GM19351 (cell line): ENCODE measurements at regions not wholly inside any gene's neighbourhood (a gene's known extent, or its start where the extent isn't known, plus 50 kb on each side); places are given as distances from the start of the nearest gene placed in this dataset.
A peak's percentile ranks its signal among the peaks of the same experiment; 100 is the strongest.
"Not testable (repeated sequence)": the region's sequence is repeated elsewhere in the genome, so short reads cannot be mapped to it uniquely, and the experiment has no call there.

ENCODE experiments used
- ATAC-seq: cut with Tn5 transposase; IDR thresholded peaks from one replicate; pipeline ENCODE4 v1.9.1; 2021; ENCODE audit warnings: mild to moderate bottlenecking, moderate library complexity; ENCODE audit not compliant: unreplicated experiment

DNA sequence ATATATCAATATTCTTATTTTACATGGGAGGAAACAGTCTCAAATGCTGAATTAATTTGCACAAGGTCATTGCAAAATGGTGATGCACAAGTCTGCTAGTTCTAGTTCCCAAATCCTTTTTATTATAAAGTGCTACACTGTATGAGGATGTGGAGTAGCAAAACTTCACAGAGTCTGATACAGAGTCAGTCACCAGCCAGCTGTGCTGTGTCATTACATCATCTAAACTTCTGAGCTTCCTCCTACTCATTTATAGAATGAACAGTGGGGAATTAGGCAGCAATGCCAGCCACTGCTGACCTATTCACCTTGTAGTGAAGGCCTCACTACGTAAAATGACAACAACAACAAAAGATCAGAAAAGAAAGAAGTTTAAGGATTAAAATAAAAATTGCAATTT, 357.8 kb downstream of the TMEM167A start:
- ATAC-seq = peak; percentile 84

DNA sequence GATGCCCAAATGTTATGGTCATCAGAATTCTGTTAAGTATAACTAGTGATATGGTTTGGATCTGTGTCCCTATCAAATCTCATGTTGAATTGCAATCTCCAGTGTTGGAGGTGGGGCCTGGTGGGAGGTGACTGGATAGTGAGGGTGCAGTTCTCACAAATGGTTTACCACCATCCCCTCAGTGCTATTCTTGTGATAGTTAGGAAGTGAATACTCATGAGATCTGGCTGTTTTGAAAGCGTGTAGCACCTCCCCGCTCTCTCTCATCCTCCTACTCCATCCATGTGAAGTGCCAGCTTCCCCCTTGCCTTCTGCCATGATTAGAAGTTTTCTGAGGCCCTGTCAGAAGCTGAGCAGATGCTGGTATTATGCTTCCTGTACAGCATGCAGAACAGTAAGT, 359.5 kb downstream of the TMEM167A start:
- no peak for ATAC-seq

DNA sequence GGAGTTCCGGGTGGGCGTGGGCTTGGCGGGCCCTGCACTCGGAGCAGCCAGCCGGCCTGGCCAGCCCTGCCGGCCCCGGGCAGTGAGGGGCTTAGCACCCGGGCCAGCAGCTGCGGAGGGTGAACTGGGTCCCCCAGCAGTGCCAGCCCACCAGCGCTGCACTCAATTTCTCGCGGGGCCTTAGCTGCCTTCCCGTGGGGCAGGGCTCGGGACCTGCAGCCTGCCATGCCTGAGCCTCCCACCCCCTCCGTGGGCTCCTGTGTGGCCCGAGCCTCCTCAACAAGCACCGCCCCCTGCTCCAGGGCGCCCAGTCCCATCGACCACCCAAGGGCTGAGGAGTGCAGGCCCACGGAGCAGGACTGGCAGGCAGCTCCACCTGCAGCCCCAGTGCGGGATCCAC, 362.5 kb downstream of the TMEM167A start:
- not testable (repeated sequence) for ATAC-seq

DNA sequence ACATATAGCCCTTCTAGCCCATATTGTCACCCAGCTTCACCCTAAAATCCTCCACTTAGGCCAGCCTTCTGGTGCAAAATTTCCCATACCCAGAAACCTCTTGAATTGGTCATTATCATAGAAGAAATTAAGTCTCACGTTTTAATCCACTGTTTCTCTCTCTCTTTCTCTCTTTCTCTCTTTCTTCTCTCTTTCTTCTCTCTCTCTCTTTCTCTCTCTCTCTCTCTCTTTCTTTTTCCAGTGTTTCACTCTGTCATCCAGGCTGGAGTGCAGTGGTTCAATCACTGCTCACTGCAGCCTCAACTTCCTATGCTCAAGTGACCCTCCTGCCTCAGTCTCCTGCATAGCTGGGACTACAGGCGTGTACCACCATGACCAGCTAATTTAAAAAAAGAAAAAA, 363.4 kb downstream of the TMEM167A start:
- ATAC-seq = no peak

DNA sequence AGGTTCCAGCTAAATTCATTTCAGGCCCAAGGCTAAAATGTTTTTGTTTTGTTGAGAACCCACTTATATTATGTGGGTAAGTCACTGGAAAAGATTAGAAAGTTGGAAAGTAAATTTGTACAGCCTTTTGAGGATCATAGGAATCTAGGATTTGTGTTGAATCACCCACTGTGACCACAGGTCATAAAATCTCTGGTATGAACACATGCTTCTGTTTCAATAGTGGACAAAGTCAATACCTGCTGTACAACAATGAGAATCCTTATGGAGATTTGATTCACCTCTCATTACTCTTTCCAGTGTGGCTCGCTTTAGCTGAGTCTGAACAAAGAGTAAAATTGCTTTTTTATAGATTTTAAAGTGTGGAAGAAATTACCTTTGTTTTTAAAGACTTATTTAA, 369.5 kb downstream of the TMEM167A start:
- ATAC-seq = no peak

DNA sequence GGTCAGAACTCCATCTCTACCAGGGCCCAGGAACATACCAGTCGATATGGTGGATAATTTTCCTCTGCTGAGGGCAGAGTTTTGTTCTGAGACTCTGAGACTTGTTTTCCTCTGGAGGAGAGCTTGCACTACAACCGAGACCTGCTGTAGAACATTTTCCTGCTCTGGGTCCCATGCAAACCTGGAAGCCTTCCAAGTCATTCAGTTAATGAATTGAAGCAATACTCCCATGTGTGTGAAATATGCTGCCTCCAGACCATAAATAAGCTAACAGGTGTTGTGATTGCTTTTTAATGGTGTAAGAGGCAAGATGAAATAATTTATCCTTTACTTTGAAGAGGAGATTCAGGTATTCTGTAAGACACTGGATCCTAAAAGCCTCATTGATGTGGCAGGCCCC, 372.8 kb downstream of the TMEM167A start:
- ATAC-seq = no peak

DNA sequence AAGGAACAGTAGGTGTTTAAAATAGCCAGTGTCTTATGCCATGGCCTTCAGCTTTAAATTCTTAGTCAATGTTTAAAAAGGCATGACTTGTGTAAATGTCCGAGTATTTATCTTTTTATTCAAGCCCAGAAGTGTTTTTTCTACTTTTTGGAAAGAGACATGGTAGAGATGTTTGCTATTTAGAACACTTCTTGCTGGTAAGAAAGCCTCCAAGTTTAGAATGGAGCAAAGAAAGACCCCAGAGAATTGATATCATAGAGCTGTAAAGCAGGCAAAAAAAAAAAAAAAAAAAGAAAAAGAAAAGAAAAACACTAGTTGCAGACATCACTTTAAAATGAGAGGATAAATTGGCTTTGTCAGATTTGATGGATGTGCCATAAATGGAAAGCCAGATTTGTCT, 375.1 kb downstream of the TMEM167A start:
- ATAC-seq = no peak

DNA sequence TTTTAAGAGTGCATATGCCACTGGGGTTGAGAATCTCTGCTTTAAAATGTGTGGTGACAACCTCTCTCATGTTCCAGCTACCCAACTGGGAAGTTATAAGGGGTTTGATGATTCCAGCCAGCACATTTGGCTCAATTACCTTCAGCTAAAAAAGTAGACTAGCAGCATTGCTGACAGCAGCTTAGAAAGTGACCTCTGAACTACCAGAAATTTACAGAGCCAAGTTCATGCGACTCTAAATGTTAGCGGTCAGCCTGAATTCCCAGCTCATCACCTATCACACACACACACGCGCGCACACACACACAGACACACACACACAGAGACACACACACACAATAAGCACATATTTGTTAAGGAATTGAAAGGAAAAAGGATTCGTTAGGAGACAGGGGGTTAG, 377.5 kb downstream of the TMEM167A start:
- no peak for ATAC-seq

DNA sequence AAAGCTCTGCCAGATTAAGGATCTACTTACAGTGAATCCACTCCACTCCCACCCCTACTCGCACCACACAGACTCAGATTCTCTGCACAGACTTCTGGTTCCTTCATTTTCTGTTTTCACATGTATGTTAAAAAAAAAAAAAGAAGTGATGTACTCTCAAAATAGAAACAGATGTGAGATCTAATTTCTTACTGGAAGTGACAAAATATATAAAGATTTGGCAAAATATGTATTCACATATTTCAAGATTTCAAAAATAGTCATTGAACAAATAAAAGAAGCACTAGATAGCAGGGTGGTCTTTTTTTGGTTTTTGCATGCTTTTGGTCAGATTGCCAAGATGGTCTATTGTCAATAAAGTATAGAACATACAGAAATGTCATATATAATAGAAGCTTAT, 379.2 kb downstream of the TMEM167A start:
- ATAC-seq = no peak

DNA sequence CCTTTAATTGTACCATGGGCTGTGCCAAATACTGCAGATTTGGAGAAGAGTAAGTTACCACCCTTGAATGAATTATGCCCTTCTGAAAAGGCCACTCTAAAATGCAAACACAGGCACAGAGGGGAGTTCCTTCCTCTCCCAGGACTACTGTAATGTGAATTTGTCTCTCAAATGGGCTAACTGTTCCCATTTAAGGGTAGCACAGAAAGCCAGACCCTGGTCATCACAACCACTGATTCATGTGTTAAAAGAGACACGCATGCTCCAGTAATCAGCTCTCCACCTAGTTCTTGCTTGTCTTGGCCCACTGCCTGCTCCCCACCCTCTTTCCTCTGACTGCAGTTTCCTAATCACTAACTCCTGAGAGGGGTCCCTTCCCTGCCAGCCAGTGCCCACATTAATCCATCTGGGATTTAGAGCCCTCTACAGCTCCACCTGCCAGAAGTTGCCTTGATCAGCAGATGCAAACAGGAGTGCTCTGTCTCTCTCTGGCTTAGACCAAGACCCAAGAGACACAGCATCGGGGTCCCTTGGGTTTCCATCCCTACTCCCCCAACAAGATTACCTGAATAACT, 382.4 kb downstream of the TMEM167A start:
- ATAC-seq = no peak

DNA sequence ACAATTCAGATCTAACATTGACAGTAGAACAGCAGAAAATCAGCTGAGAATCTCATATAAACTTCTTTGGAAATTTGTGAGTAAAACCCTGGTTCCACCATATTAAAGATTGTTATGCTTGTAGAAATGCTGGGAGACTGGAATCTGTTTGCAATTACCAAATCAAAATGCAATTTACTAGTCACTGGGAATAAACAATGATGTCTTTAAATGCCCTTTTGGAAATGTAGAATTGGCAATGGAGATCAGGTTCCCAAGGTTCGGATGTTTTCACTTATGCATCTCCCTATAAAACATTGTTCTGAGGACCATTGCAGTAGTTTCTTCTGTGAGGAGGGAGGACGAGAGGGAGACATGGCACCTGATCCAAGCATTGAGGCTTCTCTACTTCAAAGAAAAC, 384.4 kb downstream of the TMEM167A start:
- no peak for ATAC-seq

DNA sequence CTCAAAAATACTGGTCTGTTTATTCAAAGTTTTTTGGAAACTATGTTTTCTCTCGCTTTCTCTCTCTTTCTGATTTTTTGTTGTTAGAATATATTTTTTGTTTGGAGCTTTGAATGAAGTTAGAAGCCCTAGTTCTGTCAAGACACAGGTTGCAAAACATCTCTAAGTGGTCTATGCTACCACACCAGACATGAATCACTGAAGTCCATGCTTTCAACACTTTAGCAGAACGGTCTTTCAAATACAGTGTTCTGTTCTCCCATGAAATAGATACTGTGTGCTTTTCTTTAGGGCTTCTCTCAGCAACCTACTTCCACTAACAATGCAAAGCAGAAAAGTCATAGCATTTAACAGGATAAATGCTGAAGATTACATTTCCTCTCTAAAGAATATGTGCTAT, 392.5 kb downstream of the TMEM167A start:
- no peak for ATAC-seq

DNA sequence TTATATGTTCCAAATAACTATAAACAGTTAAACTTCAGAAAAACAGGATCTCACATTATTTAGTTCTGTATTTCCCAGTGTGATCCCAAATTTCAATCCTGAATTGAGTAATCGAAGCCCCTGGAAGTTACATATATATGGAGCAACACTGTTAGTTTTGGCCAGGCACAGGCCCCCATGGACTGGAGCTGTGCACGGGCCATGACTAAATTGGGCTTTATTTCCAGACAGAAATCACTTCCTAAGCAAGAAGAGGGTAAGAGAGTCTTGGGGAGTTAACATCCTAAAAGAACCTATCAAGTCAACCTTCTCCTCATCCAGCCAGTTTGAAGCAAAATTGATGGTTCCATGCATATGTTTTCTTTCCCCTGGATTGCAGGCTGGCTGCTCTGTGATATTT, 393.0 kb downstream of the TMEM167A start:
- ATAC-seq = no peak

DNA sequence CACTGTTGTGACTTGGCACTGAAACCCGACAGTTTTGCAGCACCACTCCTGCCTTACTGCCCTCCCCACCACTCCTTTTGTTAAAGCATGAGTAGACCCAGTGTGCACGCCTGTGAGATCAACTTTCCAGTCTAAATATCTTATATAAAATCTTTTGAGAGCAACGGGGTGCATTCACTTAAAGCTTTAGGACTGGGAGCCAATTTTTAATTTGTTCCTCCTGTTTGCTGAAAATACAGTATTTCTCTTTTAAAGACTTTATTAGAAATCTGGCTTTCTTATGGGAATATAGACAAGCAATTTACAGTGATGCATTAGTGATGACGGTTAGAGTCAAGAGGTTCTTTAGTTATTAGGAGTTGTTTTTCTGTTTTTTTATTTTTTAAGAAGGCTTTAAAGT, 397.5 kb downstream of the TMEM167A start:
- ATAC-seq = no peak

DNA sequence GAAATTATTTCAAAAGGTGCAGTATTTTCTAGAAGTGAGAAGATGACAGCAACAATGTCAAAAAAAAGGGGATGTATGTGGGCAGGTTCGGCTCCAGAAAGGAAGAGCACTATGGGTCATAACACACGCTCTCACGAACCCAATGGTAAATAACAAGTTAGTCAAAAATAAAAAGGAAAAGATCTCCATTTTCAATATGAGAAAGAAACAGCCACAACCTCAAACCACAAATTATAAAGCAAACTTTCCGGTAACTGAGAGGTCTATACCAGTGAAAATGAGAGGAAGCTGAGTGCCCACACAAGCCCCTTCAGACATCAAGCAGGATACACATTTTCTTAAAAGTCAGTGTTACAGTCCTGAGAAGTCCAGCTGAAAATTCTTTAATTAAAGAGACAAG, 398.5 kb upstream of the RPS23 start:
- peak; percentile 89 for ATAC-seq

DNA sequence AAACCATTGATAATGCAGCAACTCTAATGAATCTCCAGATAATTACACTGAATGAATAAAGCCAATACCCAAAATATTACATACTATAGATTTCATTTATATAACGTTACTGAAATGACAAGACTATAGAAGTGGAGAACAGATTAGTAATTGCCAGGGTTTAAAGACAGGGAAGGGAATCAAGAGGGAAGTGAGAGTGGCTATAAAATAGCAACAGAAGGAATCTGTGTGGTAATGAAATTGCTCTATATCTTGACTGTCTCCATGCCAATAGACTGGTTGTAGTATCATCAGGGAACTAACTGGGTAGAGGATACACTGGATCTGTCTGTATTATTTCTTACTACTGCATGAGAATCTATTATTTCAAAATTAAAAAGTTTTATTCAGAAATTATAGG, 396.5 kb upstream of the RPS23 start:
- ATAC-seq = no peak

DNA sequence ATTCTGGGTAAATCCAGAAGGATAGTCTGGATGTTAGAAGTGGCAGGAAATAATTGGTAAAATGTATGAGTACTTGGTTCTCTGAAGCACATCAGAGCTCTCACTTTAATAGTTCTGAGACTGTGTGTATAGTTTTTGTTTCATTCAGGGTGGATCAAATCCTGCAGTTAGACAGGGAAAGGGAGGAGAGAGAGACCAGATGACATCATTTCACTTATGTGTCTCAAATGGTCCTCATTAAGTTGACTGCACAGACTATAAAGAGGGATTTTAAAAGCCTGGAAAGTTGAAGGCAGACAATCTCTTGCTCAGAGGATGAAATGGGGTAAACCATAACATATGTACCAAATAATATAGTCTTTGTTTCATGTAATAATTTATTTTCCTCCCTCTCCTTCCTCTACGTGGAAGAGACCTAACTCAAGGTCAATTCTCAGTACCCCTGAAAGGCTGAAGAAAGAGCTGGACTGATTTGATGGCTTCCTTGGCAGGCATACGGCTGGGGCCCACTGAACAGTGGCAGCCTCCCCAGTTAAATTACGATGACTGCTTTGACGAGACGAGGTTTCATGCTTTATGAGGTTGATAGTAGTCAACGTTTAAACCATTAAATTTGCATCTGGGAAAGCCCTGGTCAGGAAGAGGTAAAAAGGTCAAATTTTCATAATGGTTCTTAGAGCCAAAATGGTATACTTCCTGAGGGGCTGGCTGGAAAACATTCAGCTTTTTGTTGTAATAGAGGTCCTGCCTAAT, 395.1 kb upstream of the RPS23 start:
- no peak for ATAC-seq

DNA sequence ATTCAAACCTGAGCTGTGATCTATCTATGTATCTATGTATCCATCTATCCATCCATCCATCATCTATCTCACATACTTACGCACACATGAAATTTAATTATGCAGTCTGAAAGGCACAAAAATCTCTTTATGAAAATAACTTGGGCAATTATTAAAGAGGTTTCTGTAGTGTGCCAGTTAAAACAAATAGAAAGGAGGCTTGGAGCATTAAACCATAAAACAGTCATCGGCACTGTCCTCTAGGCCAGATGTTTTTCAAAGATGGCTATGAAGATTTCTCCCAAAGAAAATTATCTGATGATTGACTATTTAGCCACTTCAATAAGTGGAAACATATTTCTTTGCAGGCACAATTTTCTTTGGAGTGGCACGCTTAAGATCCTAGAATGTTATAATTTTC, 392.5 kb upstream of the RPS23 start:
- ATAC-seq = no peak

DNA sequence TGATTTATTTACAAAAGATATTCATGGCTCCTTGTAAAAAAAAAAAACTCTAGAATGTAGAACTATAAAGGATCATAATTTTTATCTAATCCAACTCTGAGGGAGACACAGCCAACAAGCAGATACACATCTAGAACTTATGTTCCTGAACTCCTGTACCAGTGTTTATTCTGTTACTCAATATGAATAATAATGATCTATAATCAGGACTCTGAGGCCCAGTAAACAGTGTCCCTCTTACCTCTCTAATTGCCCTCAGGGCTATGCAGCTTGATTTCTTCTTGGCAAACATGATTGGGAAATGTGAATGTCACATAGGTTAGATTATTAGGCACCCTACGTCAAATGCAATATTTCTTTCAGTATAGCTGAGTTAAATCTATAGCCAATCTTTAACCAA, 391.6 kb upstream of the RPS23 start:
- no peak for ATAC-seq

DNA sequence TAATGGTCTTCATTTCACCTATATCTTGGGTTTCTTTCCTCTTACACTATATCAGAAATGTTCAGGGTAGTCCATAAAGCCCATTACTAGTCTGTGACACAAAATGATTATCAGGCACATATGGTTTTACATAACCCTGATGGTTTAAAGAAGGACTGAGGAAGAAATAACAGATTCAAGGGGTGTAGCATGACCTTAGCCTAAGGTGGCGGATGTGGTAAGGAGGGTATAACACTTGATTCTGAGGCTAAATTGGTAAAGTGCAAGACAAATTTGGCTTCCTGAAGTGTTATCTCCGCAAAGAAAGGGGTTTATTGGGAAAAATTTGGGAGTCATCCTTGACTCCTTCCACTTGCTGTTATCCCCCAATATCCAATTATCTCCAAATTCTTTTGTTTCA, 388.2 kb upstream of the RPS23 start:
- ATAC-seq = no peak

DNA sequence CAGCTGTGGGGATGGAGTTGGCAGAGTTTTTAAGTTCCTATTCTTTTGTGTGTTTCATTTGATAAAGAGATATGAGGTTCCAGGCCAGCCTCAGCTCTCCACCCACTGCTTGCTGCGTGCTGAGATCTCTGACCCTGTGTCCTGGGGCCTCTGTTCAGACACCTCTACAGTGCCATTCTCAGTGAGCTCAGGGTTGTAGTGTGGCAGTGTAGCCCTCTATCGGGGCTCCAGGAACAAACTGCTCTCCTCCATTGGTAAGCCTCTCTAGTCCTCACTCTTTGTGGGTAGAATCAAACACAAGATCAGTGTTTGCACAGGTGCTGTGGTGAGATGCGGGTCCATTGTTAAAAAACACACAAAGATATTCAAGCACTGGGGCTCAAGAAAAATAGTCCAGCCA, 386.6 kb upstream of the RPS23 start:
- ATAC-seq = no peak

DNA sequence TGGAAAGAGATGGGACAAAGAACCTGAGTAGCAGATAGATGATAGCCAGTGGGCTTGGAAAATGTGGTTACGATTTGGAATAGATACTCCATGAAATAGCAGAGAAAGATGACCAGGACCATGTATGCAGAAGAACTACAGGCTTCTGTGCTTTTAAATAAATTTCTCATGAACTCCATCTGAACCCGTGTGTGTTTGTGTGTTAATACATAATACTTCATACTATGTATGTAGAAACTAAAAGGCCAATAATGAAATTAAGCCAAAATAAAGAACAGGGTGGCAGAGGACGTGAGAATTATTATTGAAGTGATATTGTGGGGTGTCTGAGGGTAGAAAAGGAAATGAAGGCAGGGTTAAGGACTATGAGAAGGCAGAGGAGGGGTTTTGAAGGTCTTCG, 385.1 kb upstream of the RPS23 start:
- no peak for ATAC-seq

DNA sequence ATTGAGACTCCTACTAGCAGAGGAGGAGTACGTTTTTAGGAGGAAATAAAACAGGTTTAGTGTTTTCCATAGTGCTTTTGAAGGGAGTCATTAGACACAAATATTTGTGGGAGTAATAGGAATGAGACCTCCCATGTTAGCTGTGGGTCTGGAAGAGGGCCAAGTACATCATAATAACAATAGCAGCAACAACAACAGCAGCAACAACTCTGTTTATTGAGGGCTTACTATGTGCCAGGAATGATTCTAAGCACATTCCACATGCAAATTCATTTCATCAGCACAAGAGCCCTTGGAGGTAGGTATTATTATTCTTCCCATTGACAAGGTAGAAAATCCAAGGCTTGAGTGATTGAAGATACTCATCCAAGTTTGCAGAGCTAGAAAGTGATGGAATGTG, 384.2 kb upstream of the RPS23 start:
- no peak for ATAC-seq
